ENCODE measurements at regions not wholly inside any gene's neighbourhood (a gene's known extent, or its start where the extent isn't known, plus 50 kb on each side); places are given as distances from the start of the nearest gene placed in this dataset.
A peak's percentile ranks its signal among the peaks of the same experiment; 100 is the strongest.

GRCh38 chr18:30622635-30623034 lies 419.9 kb downstream of the DSC3 start:
- Mint-ChIP-seq H3K27ac (no peak overlapping the region), H3K9me3 (no peaks in the 10 kb centered on the region), H3K36me3 (no peaks in the 10 kb centered on the region), H3K4me3 (no peak overlapping the region), H3K27me3 (ENCODE audit: insufficient read depth, low read depth) (no peaks in the 10 kb centered on the region), H3K4me1 (no peaks in the 10 kb centered on the region)
- Histone ChIP-seq H2AFZ (replicated peaks) (no peak overlapping the region), H3K4me2 (no peak overlapping the region), H3K27me3 (no peaks in the 10 kb centered on the region), H3F3A (ENCODE audit: low read depth) (no peaks in the 10 kb centered on the region), H4K20me1 (ENCODE audit: low read depth) (no peaks in the 10 kb centered on the region), H3K27ac (no peak overlapping the region), H3K9me3 (ENCODE audit: low read depth) (no peaks in the 10 kb centered on the region), H3K79me2 (ENCODE audit: low read depth) (no peaks in the 10 kb centered on the region), H3K36me3 (no peaks in the 10 kb centered on the region), H3K4me1 (peaks cover 4% of the 10 kb centered on the region), H3K4me3 (no peak overlapping the region), H3K9ac (no peak overlapping the region)
- TF ChIP-seq, protein P1, sequence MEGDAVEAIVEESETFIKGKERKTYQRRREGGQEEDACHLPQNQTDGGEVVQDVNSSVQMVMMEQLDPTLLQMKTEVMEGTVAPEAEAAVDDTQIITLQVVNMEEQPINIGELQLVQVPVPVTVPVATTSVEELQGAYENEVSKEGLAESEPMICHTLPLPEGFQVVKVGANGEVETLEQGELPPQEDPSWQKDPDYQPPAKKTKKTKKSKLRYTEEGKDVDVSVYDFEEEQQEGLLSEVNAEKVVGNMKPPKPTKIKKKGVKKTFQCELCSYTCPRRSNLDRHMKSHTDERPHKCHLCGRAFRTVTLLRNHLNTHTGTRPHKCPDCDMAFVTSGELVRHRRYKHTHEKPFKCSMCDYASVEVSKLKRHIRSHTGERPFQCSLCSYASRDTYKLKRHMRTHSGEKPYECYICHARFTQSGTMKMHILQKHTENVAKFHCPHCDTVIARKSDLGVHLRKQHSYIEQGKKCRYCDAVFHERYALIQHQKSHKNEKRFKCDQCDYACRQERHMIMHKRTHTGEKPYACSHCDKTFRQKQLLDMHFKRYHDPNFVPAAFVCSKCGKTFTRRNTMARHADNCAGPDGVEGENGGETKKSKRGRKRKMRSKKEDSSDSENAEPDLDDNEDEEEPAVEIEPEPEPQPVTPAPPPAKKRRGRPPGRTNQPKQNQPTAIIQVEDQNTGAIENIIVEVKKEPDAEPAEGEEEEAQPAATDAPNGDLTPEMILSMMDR (IDR thresholded peaks at IDR 0.05): no peak
- no peak for TF ChIP-seq EZH2phosphoT487 (IDR thresholded peaks at IDR 0.05)
- TF ChIP-seq EZH2 (IDR thresholded peaks at IDR 0.05): no peak
- no peak for DNase-seq (ENCODE audit: low spot score)

DNA sequence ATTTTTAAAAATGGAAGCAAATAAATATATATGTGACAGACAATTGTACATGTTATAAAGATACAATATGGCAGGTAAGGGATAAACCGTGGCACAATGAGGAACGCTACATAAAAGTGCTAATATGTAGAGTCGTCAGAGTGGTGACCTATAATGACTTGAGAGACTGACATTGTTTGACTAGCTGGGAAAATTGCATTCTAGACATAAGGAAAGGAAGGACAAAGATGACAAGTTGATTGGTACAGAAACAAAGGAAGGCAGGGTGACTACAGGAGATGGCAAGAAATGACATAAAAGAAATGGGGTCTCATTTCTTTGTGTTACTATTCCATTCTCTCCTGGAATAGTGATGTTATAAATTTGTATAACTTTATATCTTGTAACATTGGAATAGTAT lies 420.4 kb downstream of the DSC3 start:
- no peaks in the 10 kb centered on the region for H3K9me3 ChIP-seq (ENCODE audit: low read depth)

GRCh38 chr18:30618567-30618966 lies 424.0 kb downstream of the DSC3 start:
- Mint-ChIP-seq H3K27ac (no peak overlapping the region), H3K27me3 (ENCODE audit: insufficient read depth, low read depth) (no peaks in the 10 kb centered on the region), H3K4me1 (no peaks in the 10 kb centered on the region), H3K36me3 (no peaks in the 10 kb centered on the region), H3K9me3 (no peaks in the 10 kb centered on the region), H3K4me3 (no peak overlapping the region)
- Histone ChIP-seq H3K9ac (no peak overlapping the region), H4K20me1 (ENCODE audit: low read depth) (no peaks in the 10 kb centered on the region), H3K79me2 (ENCODE audit: low read depth) (no peaks in the 10 kb centered on the region), H3K27me3 (no peaks in the 10 kb centered on the region), H3F3A (ENCODE audit: low read depth) (no peaks in the 10 kb centered on the region), H3K4me1 (peaks cover 4% of the 10 kb centered on the region), H3K4me2 (no peak overlapping the region), H2AFZ (replicated peaks) (peak overlapping the region; percentile 95), H3K9me3 (ENCODE audit: low read depth) (no peaks in the 10 kb centered on the region), H3K4me3 (no peak overlapping the region), H3K27ac (no peak overlapping the region), H3K36me3 (no peaks in the 10 kb centered on the region)
- no peak for DNase-seq (ENCODE audit: low spot score)
- no peak for TF ChIP-seq EZH2phosphoT487 (IDR thresholded peaks at IDR 0.05)
- TF ChIP-seq, protein P1 (IDR thresholded peaks at IDR 0.05): no peak

More for the DNA sequence above, 420.4 kb downstream of the DSC3 start:
- Histone ChIP-seq H3F3A (ENCODE audit: low read depth) (no peaks in the 10 kb centered on the region), H3K79me2 (ENCODE audit: low read depth) (no peaks in the 10 kb centered on the region), H3K9ac (no peak overlapping the region), H3K36me3 (no peaks in the 10 kb centered on the region), H4K20me1 (ENCODE audit: low read depth) (no peaks in the 10 kb centered on the region), H3K4me2 (no peak overlapping the region), H3K27ac (no peak overlapping the region), H3K27me3 (no peaks in the 10 kb centered on the region), H3K4me1 (peaks cover 4% of the 10 kb centered on the region), H3K4me3 (no peak overlapping the region), H2AFZ (replicated peaks) (no peak overlapping the region)
- Mint-ChIP-seq H3K9me3 (no peaks in the 10 kb centered on the region), H3K36me3 (no peaks in the 10 kb centered on the region), H3K4me1 (no peaks in the 10 kb centered on the region), H3K27me3 (ENCODE audit: insufficient read depth, low read depth) (no peaks in the 10 kb centered on the region), H3K4me3 (no peak overlapping the region), H3K27ac (no peak overlapping the region)
- TF ChIP-seq EZH2phosphoT487 (IDR thresholded peaks at IDR 0.05) (no peak), EZH2 (IDR thresholded peaks at IDR 0.05) (no peak)
- TF ChIP-seq, protein P1 (IDR thresholded peaks at IDR 0.05): no peak
- no peak for DNase-seq (ENCODE audit: low spot score)
